ENCODE measurements at regions not wholly inside any gene's neighbourhood (a gene's known extent, or its start where the extent isn't known, plus 50 kb on each side); places are given as distances from the start of the nearest gene placed in this dataset.
"Not testable (repeated sequence)": the region's sequence is repeated elsewhere in the genome, so short reads cannot be mapped to it uniquely, and the experiment has no call there.

DNA sequence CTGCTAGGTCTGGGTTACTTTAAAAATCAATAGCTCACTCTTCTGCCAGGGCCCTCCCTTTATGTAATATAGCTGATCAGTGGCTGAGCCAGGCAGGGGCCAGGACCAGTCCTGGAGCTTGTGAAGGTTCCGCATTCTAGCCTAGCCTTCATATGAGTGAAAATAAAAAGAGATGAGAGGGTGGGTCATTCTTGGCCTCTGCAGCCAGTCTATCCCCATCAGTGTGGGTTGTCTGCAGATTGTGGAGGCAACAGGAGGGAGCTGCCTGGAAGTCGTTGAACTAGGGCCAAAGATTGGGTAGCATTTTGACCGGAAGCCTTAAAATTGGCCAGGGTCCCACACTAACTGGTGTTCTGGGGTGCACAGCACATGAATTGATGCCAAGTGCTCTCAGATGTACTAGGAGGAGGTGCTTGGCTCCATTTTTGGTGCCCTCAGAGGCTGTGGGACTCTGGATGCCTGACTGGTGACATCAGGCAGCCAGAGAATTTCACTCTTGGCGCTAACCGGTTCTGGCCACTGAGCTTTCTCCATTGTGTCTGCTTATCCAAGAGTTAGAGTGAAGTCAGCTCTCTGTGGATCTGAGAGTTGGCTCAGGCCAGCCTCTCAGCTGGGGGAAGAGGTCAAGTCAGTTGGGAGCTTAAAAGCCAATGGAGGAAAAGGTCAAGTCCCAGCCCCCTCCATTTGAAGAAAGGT is 66.5 kb upstream of the IKBKE start:
- H3K36me3 Mint-ChIP-seq (ENCODE audit: low read depth, unreplicated experiment); H3K9me3 Mint-ChIP-seq (ENCODE audit: unreplicated experiment); DNase-seq (ENCODE audit: low spot score); H3K27ac Mint-ChIP-seq (ENCODE audit: unreplicated experiment); H3K27me3 Mint-ChIP-seq (ENCODE audit: unreplicated experiment); H3K4me3 Mint-ChIP-seq (ENCODE audit: unreplicated experiment); H3K4me1 Mint-ChIP-seq (ENCODE audit: unreplicated experiment): not testable (repeated sequence)

DNA sequence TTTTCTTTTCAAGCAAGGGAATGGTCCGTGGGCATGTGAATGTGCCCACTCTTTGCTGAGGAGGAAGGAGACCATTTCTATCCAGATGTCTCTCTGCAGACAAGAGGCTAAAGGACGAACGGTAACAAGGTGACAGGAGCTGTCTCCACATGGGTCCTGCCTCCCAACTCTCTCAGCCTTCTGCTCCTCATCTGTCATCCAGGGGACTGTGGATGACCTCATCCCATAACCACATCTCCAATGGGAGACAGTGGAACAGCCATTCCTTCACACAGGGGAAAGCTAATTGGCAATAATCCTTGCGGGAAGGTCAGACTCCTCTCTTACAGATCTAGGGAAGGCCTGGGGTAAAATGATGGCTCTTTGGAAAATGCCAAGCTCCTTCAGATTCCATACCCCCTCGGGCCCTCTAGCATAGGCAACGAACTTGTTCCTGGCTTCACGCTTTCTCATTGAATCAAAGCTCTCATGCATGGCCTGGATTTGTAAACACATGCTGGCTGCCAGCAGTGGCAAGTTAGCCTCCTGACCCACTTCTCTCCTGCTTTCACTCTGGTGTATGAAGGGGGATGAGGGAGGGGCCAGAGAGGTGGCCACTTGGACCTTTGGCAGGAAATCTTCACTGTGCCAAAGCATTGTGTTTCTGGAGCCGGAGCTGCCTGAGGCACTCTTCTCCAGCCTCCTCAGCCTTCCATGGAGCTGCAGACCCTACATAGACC is 65.8 kb upstream of the IKBKE start:
- not testable (repeated sequence) for H3K36me3 Mint-ChIP-seq (ENCODE audit: low read depth, unreplicated experiment); H3K27me3 Mint-ChIP-seq (ENCODE audit: unreplicated experiment); H3K27ac Mint-ChIP-seq (ENCODE audit: unreplicated experiment); H3K4me1 Mint-ChIP-seq (ENCODE audit: unreplicated experiment); H3K4me3 Mint-ChIP-seq (ENCODE audit: unreplicated experiment); DNase-seq (ENCODE audit: low spot score); H3K9me3 Mint-ChIP-seq (ENCODE audit: unreplicated experiment)

DNA sequence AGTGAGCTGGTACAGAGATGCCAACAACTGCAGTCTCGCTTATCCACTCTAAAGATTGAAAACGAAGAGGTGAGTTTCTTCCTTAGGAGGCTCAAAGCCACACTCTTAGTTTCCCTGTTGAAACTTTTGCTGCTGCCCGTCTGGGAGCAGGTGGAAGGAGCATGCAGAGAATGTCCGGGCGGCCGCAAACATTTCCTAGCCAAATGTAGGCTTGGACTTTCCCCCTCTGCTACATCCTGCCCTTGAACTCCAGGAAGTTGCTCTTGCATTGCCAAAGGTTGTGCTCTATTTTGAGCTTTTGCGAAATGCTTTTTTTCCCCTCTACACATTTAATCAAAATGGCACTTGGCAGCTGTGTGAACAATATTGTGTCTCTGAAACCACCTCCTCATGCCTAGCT is 65.0 kb upstream of the IKBKE start:
- not testable (repeated sequence) for H3K4me3 Mint-ChIP-seq (ENCODE audit: unreplicated experiment); H3K27me3 Mint-ChIP-seq (ENCODE audit: unreplicated experiment); H3K4me1 Mint-ChIP-seq (ENCODE audit: unreplicated experiment); H3K9me3 Mint-ChIP-seq (ENCODE audit: unreplicated experiment); H3K27ac Mint-ChIP-seq (ENCODE audit: unreplicated experiment); DNase-seq (ENCODE audit: low spot score); H3K36me3 Mint-ChIP-seq (ENCODE audit: low read depth, unreplicated experiment)

DNA sequence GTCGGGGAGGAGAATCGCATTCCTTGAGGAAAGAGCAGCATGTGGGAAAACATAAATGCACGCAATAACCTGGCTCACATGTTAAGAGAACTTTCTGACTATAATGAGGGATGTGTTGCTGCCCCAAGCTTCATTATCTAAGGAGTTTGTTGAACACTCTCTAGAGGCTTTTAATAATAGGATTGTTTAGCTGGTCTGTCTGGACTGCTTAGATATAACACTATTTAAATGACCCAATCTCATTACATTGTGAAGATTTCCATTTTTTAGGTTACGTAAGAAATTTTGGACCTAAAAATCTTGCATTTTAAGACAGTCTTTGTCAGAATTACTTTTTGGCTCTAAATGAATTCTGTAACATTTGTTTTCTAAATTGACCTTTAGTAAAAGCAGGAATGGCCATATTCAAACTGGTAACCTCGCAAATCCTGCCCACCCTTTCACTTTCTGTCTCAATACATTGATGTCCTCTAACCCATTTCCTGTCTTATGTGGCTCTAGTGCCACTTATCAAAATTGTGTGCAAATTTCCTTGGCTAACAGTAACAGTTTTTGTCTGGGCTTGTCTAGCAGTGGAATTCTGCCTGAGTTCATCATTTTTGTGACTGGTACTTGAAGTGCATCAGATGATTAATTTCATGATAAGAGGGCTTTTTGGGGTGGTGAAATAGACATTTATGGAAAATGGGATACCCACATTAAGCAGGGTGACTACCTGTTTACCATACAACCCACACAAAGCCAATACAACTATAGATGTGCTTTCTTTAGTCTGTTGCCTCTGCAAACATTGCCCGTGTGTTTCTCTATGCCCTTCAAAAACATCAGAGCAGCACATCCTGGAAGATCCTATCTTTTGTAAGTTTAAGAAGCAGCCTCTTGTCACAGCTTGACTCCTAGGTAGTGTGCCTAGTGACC is 61.6 kb upstream of the IKBKE start:
- H3K27me3 Mint-ChIP-seq (ENCODE audit: unreplicated experiment): not testable (repeated sequence)

DNA sequence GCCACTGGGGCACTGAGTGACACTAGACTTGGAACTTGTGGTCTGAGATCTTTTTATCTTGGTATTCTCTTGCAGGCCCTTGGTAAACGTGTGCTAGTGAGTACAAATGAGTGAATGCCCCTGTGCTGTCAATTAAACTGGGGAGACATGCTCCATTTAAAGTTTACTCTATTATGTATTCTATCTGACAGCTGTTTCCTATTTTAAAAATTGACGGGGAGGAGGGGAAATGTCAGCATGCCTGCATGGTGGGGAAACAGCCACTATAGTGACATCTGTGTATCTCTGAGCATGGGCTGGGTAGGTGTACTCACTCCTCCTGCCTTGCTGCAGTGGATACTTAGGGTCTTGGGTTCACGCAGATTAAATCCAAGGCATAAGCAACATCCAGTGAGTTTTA is 59.0 kb upstream of the IKBKE start:
- no peak overlapping the region for H3K4me3 Mint-ChIP-seq (ENCODE audit: unreplicated experiment)
- no peaks in the 10 kb centered on the region for H3K9me3 Mint-ChIP-seq (ENCODE audit: unreplicated experiment)
- no peak overlapping the region for H3K27ac Mint-ChIP-seq (ENCODE audit: unreplicated experiment)
- H3K36me3 Mint-ChIP-seq (ENCODE audit: low read depth, unreplicated experiment): peaks cover 28% of the 10 kb centered on the region
- no peak for DNase-seq (ENCODE audit: low spot score)
- H3K4me1 Mint-ChIP-seq (ENCODE audit: unreplicated experiment): peaks cover 3% of the 10 kb centered on the region
- TF ChIP-seq, protein P1, sequence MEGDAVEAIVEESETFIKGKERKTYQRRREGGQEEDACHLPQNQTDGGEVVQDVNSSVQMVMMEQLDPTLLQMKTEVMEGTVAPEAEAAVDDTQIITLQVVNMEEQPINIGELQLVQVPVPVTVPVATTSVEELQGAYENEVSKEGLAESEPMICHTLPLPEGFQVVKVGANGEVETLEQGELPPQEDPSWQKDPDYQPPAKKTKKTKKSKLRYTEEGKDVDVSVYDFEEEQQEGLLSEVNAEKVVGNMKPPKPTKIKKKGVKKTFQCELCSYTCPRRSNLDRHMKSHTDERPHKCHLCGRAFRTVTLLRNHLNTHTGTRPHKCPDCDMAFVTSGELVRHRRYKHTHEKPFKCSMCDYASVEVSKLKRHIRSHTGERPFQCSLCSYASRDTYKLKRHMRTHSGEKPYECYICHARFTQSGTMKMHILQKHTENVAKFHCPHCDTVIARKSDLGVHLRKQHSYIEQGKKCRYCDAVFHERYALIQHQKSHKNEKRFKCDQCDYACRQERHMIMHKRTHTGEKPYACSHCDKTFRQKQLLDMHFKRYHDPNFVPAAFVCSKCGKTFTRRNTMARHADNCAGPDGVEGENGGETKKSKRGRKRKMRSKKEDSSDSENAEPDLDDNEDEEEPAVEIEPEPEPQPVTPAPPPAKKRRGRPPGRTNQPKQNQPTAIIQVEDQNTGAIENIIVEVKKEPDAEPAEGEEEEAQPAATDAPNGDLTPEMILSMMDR (IDR thresholded peaks at IDR 0.05; ENCODE audit: unreplicated experiment): no peak
- H3K27me3 Mint-ChIP-seq (ENCODE audit: unreplicated experiment): peaks cover 4% of the 10 kb centered on the region

More for the DNA sequence above, 61.6 kb upstream of the IKBKE start:
- H3K9me3 Mint-ChIP-seq (ENCODE audit: unreplicated experiment); DNase-seq (ENCODE audit: low spot score); H3K4me1 Mint-ChIP-seq (ENCODE audit: unreplicated experiment); H3K27ac Mint-ChIP-seq (ENCODE audit: unreplicated experiment); H3K4me3 Mint-ChIP-seq (ENCODE audit: unreplicated experiment): not testable (repeated sequence)
- H3K36me3 Mint-ChIP-seq (ENCODE audit: low read depth, unreplicated experiment): peaks cover 16% of the 10 kb centered on the region

DNA sequence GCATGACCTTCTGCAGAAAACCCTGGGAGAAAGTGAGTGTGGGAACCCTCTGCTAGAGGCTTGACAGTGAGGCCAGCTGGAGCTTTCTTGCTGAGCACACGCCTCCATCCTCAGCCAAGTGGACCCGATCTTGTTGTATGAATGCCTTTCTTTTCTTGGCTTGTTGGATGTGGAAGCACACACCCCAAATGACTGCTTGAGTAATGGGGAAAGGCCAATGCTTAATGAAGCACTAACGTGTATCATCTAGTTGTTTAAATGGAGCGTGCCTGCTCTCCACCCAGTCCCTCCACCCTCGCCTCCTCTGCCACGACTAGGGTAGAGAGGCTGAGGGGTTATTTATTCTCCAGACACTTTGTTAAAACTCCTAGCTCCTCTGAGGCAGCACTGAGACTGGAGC is 54.3 kb upstream of the IKBKE start:
- Mint-ChIP-seq H3K36me3 (ENCODE audit: low read depth, unreplicated experiment) (peaks cover 44% of the 10 kb centered on the region), H3K27me3 (ENCODE audit: unreplicated experiment) (peaks cover 4% of the 10 kb centered on the region), H3K9me3 (ENCODE audit: unreplicated experiment) (no peaks in the 10 kb centered on the region), H3K4me1 (ENCODE audit: unreplicated experiment) (peaks cover 15% of the 10 kb centered on the region), H3K27ac (ENCODE audit: unreplicated experiment) (no peak overlapping the region), H3K4me3 (ENCODE audit: unreplicated experiment) (no peak overlapping the region)
- DNase-seq (ENCODE audit: low spot score): no peak
- TF ChIP-seq, protein P1 (IDR thresholded peaks at IDR 0.05; ENCODE audit: unreplicated experiment): no peak

Data from endothelial cell (in vitro differentiated cells).